CD4-positive, alpha-beta T cell treated with Interleukin-6 at 100 ng/mL for 8 hours (primary cell): ENCODE measurements at regions not wholly inside any gene's neighbourhood (a gene's known extent, or its start where the extent isn't known, plus 50 kb on each side); places are given as distances from the start of the nearest gene placed in this dataset.

Experiments
- DNase-seq: peaks from one replicate; pipeline ENCODE4 v3.0.0-alpha.2; 2020; ENCODE audit warnings: mixed read lengths, low spot score

DNA sequence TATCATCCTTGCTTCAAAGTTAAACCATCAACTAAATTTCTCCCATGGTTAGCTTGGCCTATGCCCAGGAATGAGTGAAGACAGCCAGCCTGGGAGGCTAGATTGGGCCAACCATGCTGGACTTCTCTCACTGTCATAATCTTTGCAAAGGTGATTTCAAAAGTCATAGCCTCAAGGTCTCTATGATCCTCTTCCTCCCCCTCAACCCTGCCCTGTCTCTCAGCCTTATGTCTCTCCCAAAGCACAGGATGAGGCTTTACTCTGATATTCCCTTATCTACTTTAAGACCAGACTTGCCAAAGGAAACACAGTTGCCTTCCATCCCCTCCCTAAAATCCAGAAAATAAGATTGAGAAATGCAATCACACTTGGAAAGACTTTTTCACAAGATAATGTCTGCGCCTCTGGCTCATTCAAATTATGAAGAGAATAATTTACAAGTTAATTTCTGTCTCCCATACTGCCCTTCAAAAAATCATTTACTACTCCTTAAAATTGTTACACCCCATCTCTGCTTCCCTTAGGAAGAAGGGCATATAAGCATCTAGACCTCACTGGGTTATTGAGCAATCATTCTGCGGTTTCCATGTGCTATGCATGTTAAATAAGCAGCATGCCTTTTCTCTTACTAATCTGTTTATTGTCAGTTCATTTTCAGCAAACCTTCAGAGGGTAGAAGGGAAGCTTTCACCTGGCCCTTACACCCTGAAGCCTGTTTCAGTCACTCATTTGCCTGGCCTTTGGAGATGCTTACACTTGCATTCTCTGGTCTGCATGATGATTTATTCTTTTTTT is 113.8 kb upstream of the ANKRD55 start:
- no peak for DNase-seq

DNA sequence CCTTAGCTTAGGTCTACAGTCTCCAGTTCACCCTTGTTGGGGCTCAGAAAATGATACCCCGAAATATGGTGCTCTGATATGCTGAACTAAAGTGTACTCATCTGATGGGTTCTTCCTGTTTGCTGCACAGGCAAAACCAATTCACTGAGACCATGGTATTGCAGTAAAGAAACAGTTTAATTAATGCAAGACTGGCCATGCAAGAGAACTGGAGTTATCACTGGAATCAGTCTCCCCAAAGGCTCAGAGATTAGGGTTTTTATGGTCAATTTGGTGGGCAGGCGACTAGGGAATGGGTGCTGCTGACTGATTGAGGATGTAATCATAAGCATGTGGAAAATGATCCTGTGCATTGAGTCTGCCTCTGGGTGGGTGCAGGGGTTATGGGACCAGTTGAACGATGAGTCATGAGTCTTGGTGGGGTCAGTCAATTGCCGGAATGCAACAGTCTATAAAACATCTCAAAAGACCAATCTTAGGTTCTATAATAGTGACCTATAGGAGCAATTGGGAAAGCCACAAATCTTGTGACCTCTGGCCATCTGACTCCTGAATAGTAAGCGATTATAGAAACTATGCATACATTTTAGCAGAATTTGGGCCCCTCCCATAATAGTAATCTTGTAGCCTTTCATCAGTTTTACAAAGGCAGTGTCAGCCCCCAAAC is 113.0 kb upstream of the ANKRD55 start:
- no peak for DNase-seq

DNA sequence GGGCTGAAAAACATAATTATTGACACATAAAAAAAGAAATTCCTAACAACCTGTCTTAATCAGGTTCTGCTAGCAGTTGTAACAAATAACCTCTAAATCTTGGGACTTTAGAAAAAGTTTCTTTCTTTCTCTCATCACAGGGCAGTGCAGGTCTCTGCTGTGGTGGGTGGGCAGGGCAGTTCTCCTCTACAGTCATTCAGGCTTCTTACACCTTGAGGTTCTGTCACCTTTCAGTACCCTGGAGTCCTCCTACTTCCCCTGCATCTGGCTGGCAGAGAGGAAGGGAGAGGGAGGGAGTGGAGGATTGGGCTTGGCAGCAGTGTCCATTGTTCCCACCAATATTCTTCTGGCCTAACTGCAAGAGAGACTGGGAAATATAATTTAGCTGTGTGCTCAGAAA is 112.2 kb upstream of the ANKRD55 start:
- DNase-seq, result no peak

DNA sequence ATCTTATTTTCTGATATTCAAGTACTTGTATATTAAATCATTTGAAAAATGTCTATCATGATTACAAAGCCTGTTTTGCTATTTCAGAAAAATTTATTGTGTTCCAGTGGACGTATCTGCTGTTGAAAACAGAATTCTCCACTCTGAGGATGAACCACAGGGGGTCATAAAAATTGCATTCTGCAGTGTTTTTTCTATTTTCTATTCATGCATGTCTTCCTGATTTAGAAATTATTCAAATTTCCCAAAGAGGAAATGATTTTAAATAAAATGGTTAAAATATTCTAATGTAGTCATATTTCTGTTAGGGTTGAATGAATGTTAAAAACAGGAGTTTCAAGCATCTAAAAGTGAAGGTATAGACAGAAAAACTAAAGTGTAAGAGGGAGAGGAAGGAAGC is 111.5 kb upstream of the ANKRD55 start:
- DNase-seq, result no peak

DNA sequence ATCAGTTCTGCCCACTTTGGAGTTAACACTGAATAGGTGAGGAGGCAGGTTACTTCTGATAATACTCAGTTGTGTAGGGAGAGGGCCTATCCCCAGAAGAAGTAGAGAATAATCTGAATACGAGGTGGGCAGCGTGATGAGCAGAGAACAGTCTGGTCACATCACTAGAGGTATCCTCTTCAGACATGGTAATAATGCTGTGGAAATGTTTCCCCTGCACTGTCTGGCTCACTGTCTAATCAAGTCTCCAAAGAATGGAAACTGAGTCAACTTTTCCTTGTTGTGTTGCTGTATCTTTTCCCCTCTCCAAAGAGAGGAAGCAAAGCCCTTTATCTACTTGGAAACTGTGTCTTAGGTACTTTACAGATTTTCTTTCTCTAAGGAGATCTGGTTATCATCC is 110.9 kb upstream of the ANKRD55 start:
- no peak for DNase-seq

DNA sequence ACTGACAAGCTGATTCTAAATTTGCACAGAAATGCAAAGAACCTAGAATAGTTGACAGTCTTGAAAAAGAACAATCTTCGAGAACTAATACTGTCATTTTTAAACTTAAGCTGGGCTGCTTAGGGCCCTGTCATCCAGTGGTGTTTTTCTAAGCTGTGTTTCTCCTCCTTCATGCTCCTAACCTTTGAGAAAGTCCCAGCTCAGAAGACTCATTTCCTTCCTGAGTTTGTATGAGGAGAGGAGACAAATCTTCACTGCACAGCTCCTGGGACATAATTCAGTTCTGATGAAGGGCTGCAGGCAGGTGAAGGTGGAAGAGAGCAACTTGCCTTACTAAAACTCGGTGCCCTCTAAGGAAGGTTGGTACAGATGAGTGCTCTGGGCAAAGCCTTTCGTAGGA is 109.5 kb upstream of the ANKRD55 start:
- DNase-seq, result no peak

DNA sequence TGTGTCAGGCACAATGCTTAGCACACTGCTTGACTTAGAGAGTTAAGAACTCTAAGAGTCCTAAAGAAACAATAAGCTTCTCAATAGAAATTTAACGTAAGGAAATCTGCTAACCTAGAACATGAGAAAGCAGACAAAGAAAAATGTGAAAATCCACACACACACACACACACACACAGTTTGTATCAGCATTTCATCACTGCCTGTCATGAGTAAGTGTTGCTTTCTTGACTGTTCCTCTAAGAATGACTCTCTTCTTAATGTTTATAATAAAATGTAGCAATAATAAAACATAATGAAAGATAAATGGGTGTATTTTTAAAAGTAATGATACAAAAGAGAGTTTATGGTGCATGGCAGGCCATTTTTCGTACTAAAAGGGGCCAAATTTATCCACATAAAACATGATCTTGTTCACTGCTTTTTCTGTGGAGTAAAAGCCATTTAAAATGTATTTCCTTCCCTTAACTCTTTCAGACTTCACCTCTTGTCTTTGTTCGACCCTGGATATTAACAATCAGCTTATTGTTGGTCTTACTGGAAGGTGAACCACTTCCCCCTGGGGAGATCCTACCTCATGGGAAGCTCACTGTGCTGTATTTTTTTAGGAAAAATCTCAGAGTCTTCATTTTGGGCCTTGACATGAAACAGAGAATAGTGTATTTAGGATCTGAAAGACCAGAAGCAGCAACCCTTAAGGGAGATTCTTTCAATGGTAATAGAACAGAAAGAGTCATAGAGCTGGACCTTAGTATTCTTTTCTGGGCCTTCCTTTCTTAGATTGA is 107.3 kb upstream of the ANKRD55 start:
- DNase-seq, result no peak

DNA sequence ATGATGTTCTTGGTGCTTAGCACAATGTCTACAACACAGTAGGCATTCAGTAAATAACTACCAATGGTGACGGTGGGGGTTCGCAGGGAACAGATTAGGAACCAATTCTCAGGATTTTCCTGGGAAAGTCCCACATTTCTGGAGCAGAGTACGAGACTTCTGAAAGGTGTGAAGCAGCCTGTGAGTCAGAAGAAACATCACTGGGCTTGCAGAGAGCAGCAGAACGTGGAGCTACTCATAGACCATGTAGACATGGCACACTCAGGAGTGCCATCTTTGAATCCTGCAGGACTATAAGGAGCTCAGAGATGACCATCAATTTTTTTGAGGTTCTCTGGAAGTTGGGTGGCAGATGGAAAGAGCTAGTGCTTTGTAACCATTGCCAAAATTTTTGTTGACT is 106.6 kb upstream of the ANKRD55 start:
- DNase-seq, result no peak

DNA sequence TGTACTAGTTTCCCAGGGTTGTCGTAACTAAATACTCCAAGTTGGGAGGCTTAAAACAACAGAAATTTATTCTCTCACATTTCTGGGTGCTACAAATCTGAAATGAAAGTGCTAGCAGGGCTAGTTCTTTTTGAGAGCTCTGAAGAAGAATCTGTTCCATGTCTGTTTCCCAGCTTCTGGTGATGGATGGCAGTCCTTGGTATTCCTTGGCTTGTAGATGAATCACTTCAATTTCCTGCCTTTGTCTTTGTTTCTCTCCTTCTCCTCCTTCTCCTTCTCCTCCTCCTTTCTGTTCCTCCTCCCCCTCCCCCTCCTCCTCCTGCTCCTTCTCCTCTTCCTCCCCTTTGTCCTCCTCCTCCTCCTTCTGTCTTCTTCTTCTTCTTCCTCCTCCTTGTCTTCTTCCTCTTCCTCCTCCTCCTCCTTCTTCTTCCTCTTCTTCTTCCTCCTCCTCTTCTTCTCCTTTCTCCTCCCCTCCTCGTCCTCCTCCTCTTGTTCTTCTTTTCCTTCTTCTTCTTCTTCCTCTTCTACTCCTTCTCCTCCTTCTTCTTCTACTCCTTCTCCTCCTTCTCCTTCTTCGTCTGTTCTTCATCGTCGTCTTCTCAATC is 104.7 kb upstream of the ANKRD55 start:
- no peak for DNase-seq

DNA sequence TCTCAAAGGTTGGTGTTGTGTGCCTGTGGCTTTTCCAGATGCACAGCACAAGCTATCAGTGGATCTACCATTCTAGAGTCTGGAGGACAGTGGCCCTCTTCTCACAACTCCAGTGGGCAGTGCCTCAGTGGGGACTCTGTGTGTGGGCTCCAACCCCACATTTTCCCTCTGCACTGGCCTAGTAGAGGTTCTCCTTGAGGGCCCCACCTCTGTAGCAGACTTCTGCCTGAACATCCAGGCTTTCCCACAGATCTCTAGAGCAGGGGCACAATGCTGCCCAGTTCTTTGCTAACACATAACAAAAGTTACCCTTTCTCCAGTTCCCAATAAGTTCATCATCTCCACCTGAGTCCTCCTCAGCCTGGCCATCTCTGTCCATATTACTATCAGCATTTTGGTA is 102.1 kb upstream of the ANKRD55 start:
- DNase-seq, result no peak

DNA sequence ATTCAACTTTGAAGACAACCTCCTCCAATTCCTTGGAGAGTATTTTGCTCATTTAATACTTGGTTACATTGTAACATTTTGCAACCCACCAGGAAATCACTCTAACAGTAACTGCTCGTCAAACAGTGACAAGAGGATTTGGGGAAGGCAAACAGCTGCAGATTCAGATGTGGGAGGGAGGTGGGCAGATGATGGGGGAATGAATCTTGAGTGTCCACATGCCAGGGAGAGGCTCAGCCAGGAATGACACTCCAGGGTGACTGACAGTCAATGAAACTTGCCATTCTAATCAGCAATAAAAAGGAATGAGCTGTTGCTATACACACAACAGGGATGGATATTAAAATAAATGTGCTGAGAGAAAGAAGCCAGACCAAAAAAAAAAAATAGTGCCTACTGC is 97.7 kb upstream of the ANKRD55 start:
- DNase-seq, result no peak

DNA sequence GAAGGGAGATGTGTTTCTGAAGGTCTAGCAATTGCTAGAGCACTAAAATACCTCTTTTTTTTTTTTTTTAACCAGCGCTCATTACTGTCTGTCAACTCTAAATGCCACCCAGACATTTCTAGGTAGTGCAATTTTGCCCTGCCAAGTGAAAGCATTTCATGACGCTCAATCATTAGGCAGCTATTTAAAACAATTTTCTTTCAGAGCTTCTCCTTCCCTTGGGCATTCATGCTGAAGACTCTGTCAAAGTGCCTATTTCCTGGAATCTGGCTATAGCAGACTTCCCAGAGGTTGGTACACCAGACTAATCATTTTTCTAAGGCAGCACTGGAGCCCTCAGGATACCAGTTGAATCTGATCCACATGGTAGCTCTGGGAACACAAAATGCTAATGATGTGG is 97.0 kb upstream of the ANKRD55 start:
- DNase-seq, result no peak

DNA sequence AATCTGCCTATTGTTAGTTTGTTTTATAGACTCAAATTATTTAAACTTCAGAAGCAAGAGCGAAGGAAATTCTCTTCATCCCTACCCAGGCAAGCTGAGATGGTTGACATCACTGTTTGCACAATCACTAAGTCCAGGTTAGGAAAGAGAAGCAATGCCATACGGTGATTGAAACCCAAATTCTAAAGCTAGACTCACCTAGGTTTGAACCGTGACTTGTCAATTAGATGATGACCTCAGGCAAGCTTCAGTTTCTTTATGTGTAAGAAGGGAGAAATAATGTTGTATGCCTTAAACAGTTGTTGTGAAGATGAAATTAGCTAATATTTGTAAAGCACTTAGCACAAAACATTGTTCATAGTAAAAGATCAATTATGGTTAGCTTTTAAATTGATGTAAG is 96.5 kb upstream of the ANKRD55 start:
- DNase-seq, result no peak

DNA sequence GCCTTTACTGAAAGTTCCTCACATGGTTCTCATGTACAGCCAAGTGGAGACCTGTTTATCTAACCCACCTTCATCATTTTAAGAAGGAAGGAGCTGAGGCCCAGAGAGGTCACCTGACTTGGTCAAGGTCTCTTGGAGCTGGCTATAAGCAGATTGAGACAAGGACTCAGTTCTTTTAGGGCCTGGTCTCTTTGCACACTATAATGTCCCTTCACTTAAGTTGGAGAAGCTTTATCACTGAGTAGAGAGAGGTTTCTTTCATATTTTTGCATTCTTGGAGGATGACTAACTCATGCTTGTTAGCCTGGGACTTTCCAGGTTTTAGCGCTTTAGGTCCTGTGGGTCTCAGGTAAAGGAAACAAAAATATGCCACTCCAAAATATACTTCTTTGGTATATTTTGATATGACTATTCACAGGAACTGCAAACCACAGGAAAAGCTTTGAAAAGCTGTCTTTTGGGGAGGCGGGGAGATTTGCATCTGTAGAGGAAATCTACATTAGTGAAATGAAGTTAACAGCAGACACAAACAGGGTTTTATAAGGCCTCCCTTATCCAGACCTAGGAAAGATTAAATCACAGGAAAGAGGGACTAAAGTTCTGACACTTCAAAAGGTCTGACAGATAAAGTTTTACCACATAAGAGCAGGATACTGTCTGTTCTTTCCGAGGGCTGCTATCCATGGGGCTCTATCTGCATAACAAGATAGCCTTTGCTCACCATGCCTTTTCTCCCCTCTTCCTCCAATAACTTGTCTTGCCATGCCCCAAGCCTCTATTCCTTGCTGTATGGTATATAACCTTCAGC is 95.8 kb upstream of the ANKRD55 start:
- DNase-seq, result peak; percentile 64

DNA sequence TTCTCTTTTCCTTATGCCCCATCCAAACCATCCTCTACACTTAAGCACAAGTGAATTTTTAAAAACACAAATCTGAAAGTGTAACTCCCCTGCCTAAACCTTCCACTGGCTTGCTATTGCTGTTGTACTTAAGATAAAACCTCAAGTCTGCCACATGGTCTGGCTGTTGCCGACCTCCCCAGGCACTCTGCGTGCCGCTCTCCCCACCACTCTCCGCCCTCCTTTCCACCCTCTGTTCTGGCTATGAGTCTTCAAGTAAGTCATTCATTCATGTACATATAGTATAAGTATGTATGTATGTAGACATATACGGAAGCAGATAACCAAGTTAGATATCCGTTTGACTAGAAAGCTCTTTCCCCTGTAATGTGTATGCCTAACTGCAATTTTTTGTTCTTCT is 94.7 kb upstream of the ANKRD55 start:
- DNase-seq, result peak; percentile 18

DNA sequence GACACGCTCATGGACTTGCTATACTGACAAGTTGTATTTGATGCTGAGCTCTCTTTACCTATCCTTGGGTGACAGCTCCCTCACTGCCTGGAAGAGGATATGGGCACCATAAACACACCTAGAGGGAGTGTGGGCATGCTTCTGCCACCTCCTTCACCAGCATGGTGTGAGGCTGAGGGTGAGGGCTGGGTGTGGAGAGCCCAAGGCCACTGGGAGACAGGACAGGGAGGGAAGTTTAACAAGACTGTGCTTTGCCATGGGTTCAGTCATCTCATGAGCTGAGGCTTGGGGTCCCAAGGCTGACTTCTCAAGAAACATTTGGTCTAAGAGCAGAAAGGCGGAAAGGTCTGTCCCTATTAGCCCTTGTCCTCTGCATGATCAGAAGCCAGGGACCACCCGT is 93.6 kb upstream of the ANKRD55 start:
- no peak for DNase-seq

DNA sequence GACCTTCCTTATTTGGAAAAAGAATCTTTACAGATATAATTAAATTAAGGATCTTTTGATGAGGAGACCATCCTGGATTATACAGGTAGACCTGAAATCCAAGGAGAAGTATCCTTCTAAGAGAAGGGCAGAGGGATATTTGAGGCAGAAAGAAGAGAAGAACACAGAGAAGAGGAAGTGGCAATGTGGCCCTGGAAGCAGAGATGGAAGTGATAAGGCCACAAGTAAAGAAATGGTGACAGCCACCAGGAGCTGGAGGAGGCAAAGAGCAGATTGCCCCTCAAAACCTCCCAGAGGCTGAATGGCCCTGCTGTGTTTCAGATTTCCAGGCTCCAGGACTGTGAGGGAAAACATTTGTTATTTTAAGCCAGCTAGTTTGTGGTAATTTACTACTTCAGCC is 93.0 kb upstream of the ANKRD55 start:
- DNase-seq, result no peak

DNA sequence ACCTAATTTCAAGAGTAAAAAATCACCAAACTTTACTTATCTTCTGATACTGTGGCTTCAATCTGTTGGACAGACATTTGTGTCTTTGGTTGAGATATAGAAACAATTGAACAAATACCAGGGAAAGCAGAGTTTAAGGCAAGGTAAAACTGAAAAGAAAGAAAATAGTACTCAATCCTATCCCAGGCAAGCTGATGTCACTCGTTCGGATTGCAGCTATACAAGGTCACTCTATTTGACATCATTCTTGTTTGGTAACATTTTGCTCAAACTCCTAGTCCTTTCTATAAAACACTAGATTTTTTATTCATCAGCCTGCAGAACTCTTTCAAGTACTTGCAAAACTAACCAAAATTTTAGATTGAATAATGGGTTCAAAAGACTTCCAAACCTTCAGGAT is 91.9 kb upstream of the ANKRD55 start:
- DNase-seq, result no peak

DNA sequence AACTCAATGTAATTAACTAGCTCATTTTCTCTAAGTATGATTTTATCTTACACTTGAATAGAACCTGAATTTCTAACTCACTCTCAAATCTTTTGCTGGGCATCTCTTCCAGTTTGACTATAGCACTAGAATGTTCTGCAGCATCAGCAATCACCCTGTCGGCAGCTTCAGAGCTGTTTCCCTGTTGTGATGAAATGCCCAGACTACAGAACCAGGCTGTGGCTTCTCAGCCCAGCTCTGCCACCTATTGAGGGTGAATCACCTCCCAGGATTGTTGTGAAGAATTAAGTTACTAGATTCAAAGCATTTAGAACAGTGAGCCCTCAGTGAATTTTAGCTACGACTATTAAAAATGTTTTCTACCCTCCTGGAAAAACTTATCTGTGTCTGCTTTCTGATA is 90.4 kb upstream of the ANKRD55 start:
- DNase-seq, result no peak

DNA sequence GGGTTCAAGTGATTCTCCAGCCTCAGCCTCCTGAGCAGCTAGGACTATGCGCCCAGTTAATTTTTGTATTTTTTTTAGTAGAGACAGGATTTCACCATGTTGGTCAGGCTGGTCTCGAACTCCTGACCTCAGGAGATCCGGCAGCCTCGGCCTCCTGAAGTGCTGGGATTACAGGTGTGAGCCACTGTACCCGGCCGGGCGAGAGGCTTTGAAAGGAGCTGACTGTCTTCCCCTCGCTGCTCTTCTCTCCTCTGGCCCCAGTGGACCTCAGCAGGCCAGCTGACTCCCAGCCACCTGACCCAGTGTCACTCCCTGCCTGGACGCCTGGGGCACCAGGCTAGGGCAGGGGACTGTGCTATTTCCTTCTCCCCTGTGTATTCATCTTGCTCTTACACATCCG is 89.5 kb upstream of the ANKRD55 start:
- DNase-seq, result no peak

DNA sequence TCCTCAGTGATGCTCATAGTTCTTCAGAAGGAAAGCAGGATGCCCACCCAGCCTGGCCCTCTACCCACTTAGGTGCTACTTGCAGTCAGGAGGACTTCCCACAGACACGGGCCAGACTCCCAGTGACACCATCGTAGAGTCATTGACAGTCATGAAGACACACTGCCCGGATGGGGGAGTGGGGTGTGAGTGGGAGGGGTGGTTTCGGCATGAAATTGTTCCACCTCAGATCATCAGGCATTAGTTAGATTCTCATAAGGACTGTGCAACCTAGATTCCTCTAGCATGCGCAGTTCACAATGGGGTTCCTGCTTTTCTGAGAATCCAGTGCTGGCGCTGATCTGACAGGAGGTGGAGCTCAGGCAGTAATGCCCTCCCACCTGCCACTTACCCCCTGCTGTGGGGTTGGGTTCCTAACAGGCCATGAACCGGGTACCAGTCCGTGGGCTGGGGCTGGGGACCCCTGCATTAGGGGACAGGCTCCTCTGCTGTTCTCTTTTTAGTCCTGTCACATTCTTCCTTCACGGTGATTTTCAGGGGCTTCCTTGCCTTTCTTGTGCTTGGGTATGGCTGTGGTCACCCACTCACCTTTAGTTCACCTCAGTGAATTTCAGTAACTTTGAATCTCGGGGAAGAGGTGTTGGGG is 88.2 kb upstream of the ANKRD55 start:
- no peak for DNase-seq
